Activated T-helper 2 cell treated with anti-CD3 and anti-CD28 coated beads, Interferon-gamma antibody, Interleukin-2, Interleukin-4, amounts not matched to agents 10 μg/mL and 5 μg/mL and 100 μg/mL, durations not matched to agents 14 hours and 24 hours and 36 hours (primary cell): ENCODE measurements at regions not wholly inside any gene's neighbourhood (a gene's known extent, or its start where the extent isn't known, plus 50 kb on each side); places are given as distances from the start of the nearest gene placed in this dataset.

Experiments used
- DNase-seq: peaks from one replicate; pipeline ENCODE4 v3.0.0; 2021; ENCODE audit warnings: low spot score
- H3K27ac Mint-ChIP-seq: one replicate; pipeline ENCODE4 v1.8.0; 2021; ENCODE audit warnings: mixed read lengths
- H3K27me3 Mint-ChIP-seq: one replicate; pipeline ENCODE4 v1.8.0; 2021; ENCODE audit warnings: low read depth, mixed read lengths
- H3K36me3 Mint-ChIP-seq: one replicate; pipeline ENCODE4 v1.8.0; 2021; ENCODE audit warnings: low read depth, mixed read lengths
- H3K4me1 Mint-ChIP-seq: one replicate; pipeline ENCODE4 v1.8.0; 2021; ENCODE audit warnings: low read depth, mixed read lengths
- H3K4me3 Mint-ChIP-seq: one replicate; pipeline ENCODE4 v1.8.0; 2021; ENCODE audit warnings: low read depth, mild to moderate bottlenecking, moderate library complexity, mixed read lengths
- H3K9me3 Mint-ChIP-seq: one replicate; pipeline ENCODE4 v1.8.0; 2021; ENCODE audit warnings: mixed read lengths
- intact Hi-C: fragments of 100-400 bp; cut with micrococcal nuclease; formaldehyde crosslinking; loops from one replicate; pipeline ENCODE4 v1.15.1; 2023

- H3K4me3 Mint-ChIP-seq = no peak overlapping the region
- peaks cover 4% of the 10 kb centered on the region for H3K27me3 Mint-ChIP-seq
- DNase-seq = no peak
- no peak overlapping the region for H3K27ac Mint-ChIP-seq
- no peaks in the 10 kb centered on the region for H3K36me3 Mint-ChIP-seq
- intact Hi-C loops = no loop called here
- H3K4me1 Mint-ChIP-seq = peaks cover 2% of the 10 kb centered on the region
- H3K9me3 Mint-ChIP-seq = peaks cover 10% of the 10 kb centered on the region
These were observed 296.3 kb upstream of the KLF3 start for GRCh38 chr4:38367642-38368174.

- Mint-ChIP-seq H3K27ac (no peak overlapping the region), H3K9me3 (peaks cover 10% of the 10 kb centered on the region), H3K4me3 (no peak overlapping the region), H3K27me3 (peaks cover 4% of the 10 kb centered on the region), H3K4me1 (peaks cover 3% of the 10 kb centered on the region), H3K36me3 (no peaks in the 10 kb centered on the region)
- DNase-seq = no peak
- intact Hi-C loops = no loop called here
These were observed 295.4 kb upstream of the KLF3 start for GRCh38 chr4:38368613-38369012.

- DNase-seq = no peak
- intact Hi-C loops = no loop called here
- H3K27ac Mint-ChIP-seq = no peak overlapping the region
These were observed 292.6 kb upstream of the KLF3 start for GRCh38 chr4:38371391-38371851.

GRCh38 chr4:38373375-38373774 lies 290.6 kb upstream of the KLF3 start:
- H3K9me3 Mint-ChIP-seq = peaks cover 10% of the 10 kb centered on the region
- peaks cover 4% of the 10 kb centered on the region for H3K27me3 Mint-ChIP-seq
- intact Hi-C loops = no loop called here
- H3K4me3 Mint-ChIP-seq = no peak overlapping the region
- no peaks in the 10 kb centered on the region for H3K36me3 Mint-ChIP-seq
- H3K27ac Mint-ChIP-seq = no peak overlapping the region
- H3K4me1 Mint-ChIP-seq = peaks cover 3% of the 10 kb centered on the region
- DNase-seq = no peak

More at GRCh38 chr4:38371391-38371851, 292.6 kb upstream of the KLF3 start:
- Mint-ChIP-seq H3K4me1 (peaks cover 3% of the 10 kb centered on the region), H3K4me3 (no peak overlapping the region), H3K36me3 (no peaks in the 10 kb centered on the region), H3K9me3 (peaks cover 10% of the 10 kb centered on the region), H3K27me3 (peaks cover 2% of the 10 kb centered on the region)

- DNase-seq = no peak
- Mint-ChIP-seq H3K4me1 (peaks cover 1% of the 10 kb centered on the region), H3K36me3 (no peaks in the 10 kb centered on the region), H3K27ac (no peak overlapping the region), H3K9me3 (peaks cover 4% of the 10 kb centered on the region), H3K4me3 (no peak overlapping the region), H3K27me3 (peaks cover 2% of the 10 kb centered on the region)
- intact Hi-C loops = no loop called here
These were observed 286.8 kb upstream of the KLF3 start for GRCh38 chr4:38377195-38377594.

GRCh38 chr4:38378478-38378877 lies 285.5 kb upstream of the KLF3 start:
- Mint-ChIP-seq H3K9me3 (no peaks in the 10 kb centered on the region), H3K4me1 (no peaks in the 10 kb centered on the region), H3K4me3 (no peak overlapping the region), H3K36me3 (no peaks in the 10 kb centered on the region), H3K27me3 (peaks cover 2% of the 10 kb centered on the region), H3K27ac (no peak overlapping the region)
- intact Hi-C loops = no loop called here
- DNase-seq = no peak

- Mint-ChIP-seq H3K27me3 (peaks cover 4% of the 10 kb centered on the region), H3K9me3 (no peaks in the 10 kb centered on the region), H3K4me1 (no peaks in the 10 kb centered on the region), H3K36me3 (no peaks in the 10 kb centered on the region), H3K4me3 (no peak overlapping the region), H3K27ac (no peak overlapping the region)
- no peak for DNase-seq
- intact Hi-C loops = no loop called here
These were observed 282.2 kb upstream of the KLF3 start for GRCh38 chr4:38381788-38382187.

GRCh38 chr4:38382520-38382919 lies 281.5 kb upstream of the KLF3 start:
- H3K4me1 Mint-ChIP-seq = no peaks in the 10 kb centered on the region
- H3K4me3 Mint-ChIP-seq = no peak overlapping the region
- peaks cover 1% of the 10 kb centered on the region for H3K27me3 Mint-ChIP-seq
- no peaks in the 10 kb centered on the region for H3K9me3 Mint-ChIP-seq
- intact Hi-C loops = no loop called here
- no peak overlapping the region for H3K27ac Mint-ChIP-seq
- H3K36me3 Mint-ChIP-seq = no peaks in the 10 kb centered on the region
- no peak for DNase-seq

GRCh38 chr4:38383646-38384121 lies 280.3 kb upstream of the KLF3 start:
- H3K4me1 Mint-ChIP-seq = no peaks in the 10 kb centered on the region
- H3K27me3 Mint-ChIP-seq = peaks cover 1% of the 10 kb centered on the region
- intact Hi-C loops = no loop called here
- no peaks in the 10 kb centered on the region for H3K9me3 Mint-ChIP-seq
- no peak overlapping the region for H3K27ac Mint-ChIP-seq
- no peak overlapping the region for H3K4me3 Mint-ChIP-seq
- DNase-seq = no peak
- no peaks in the 10 kb centered on the region for H3K36me3 Mint-ChIP-seq

- Mint-ChIP-seq H3K9me3 (peaks cover 9% of the 10 kb centered on the region), H3K27me3 (peaks cover 1% of the 10 kb centered on the region), H3K27ac (no peak overlapping the region), H3K4me3 (no peak overlapping the region), H3K4me1 (no peaks in the 10 kb centered on the region), H3K36me3 (peaks cover 2% of the 10 kb centered on the region)
- intact Hi-C loops = no loop called here
- DNase-seq = no peak
These were observed 278.6 kb upstream of the KLF3 start for GRCh38 chr4:38385093-38386004.

- DNase-seq = no peak
- Mint-ChIP-seq H3K4me3 (no peak overlapping the region), H3K27ac (no peak overlapping the region), H3K4me1 (no peaks in the 10 kb centered on the region), H3K27me3 (peaks cover 1% of the 10 kb centered on the region), H3K36me3 (peaks cover 2% of the 10 kb centered on the region), H3K9me3 (peaks cover 16% of the 10 kb centered on the region)
- intact Hi-C loops = no loop called here
These were observed 277.9 kb upstream of the KLF3 start for GRCh38 chr4:38386005-38386551.

- Mint-ChIP-seq H3K36me3 (peaks cover 2% of the 10 kb centered on the region), H3K9me3 (peaks cover 23% of the 10 kb centered on the region), H3K4me1 (no peaks in the 10 kb centered on the region), H3K4me3 (no peak overlapping the region), H3K27me3 (peaks cover 1% of the 10 kb centered on the region), H3K27ac (no peak overlapping the region)
- no peak for DNase-seq
- intact Hi-C loops = no loop called here
These were observed 277.3 kb upstream of the KLF3 start for GRCh38 chr4:38386654-38387188.

GRCh38 chr4:38387348-38387747 lies 276.7 kb upstream of the KLF3 start:
- no peak overlapping the region for H3K27ac Mint-ChIP-seq
- H3K4me1 Mint-ChIP-seq = no peaks in the 10 kb centered on the region
- peaks cover 2% of the 10 kb centered on the region for H3K36me3 Mint-ChIP-seq
- peaks cover 28% of the 10 kb centered on the region for H3K9me3 Mint-ChIP-seq
- no peak overlapping the region for H3K4me3 Mint-ChIP-seq
- H3K27me3 Mint-ChIP-seq = peaks cover 1% of the 10 kb centered on the region
- no peak for DNase-seq
- intact Hi-C loops = no loop called here
